HCT116 (cell line): ENCODE measurements at regions not wholly inside any gene's neighbourhood (a gene's known extent, or its start where the extent isn't known, plus 50 kb on each side); places are given as distances from the start of the nearest gene placed in this dataset.

Source experiments
- ATAC-seq: fragments of 200-7000 bp; cut with Tn5 transposase; 2 replicates; pipeline ENCODE4 v1.9.1; 2020; ENCODE audit warnings: mild to moderate bottlenecking, moderate library complexity
- BruUV-seq: library from RNA; stranded (reverse); fragments of 400-500 nt; replicated peaks from 2 replicates; lab custom pipeline; 2021; lab: Mats Ljungman, UMichigan
- CTCF ChIA-PET: fragments of 300-600 bp; sonication (Branson Sonifier 250); formaldehyde crosslinking; loops from one replicate; lab custom pipeline; 2021; ENCODE audit warnings: antibody characterized with exemption; lab: Charles Lee
- POLR2A ChIA-PET: fragments of 300-600, 350-600 bp; sonication (Branson Sonifier 250); formaldehyde crosslinking; loops from one replicate; lab custom pipeline; 2021; ENCODE audit warnings: antibody characterized with exemption; lab: Charles Lee
- RAD21 ChIA-PET, 2 experiments: fragments of 300-600 bp; sonication (Branson Sonifier 250); formaldehyde crosslinking; loops; one replicate each; lab custom pipeline; 2023; ENCODE audit warnings: low total read pairs in 2 of 2; ENCODE audit not compliant: uncharacterized antibody in 2 of 2, unreplicated experiment in 2 of 2, low non-redundant PET in 1 of 2; lab: Charles Lee
- DNase-seq: peaks from one replicate; pipeline ENCODE4 v3.0.0-alpha.2; 2010; ENCODE audit warnings: low read depth, low spot score
- H2AFZ ChIP-seq: fragments of 200-600 bp; shearing (Covaris generic), sonication (generic); 2 replicates; pipeline ENCODE4 v1.6.1; 2017; ENCODE audit warnings: low read depth, mixed run types, mixed read lengths, antibody characterized with exemption, low read length; ENCODE audit not compliant: poor library complexity, severe bottlenecking
- H3K27ac ChIP-seq: 2 replicates; pipeline ENCODE4 v1.5.1; 2012; ENCODE audit warnings: low read depth, low read length
- H3K27me3 ChIP-seq: fragments of 200-600 bp; sonication (generic); 2 replicates; pipeline ENCODE4 v1.6.1; 2016; ENCODE audit warnings: mixed run types, low read length, mixed read lengths; ENCODE audit not compliant: insufficient read depth
- H3K36me3 ChIP-seq, 2 experiments: fragments of 200-500 bp in 1 of 2; fragments of 200-600 bp in 1 of 2; sonication (Bioruptor generic) in 1 of 2; sonication (generic) in 1 of 2; 2 replicates each; pipeline versions ENCODE4 v1.5.1 to v1.6.1; 2014 to 2016; ENCODE audit warnings: low read length in 2 of 2, inconsistent platforms in 1 of 2, mixed read lengths in 1 of 2, mixed run types in 1 of 2; ENCODE audit not compliant: insufficient read depth in 2 of 2, control insufficient read depth in 1 of 2
- H3K4me1 ChIP-seq, 2 experiments: fragments of 200-600 bp in 1 of 2; sonication (generic) in 1 of 2; 2 replicates each; pipeline versions ENCODE4 v1.5.1 to v1.6.1; 2012 to 2017; ENCODE audit warnings: low read length in 2 of 2, inconsistent platforms in 1 of 2, mild to moderate bottlenecking in 1 of 2, mixed read lengths in 1 of 2, mixed run types in 1 of 2, moderate library complexity in 1 of 2; ENCODE audit not compliant: insufficient read depth in 2 of 2, control insufficient read depth in 1 of 2
- H3K4me2 ChIP-seq: fragments of 200-600 bp; sonication (generic); 2 replicates; pipeline ENCODE4 v1.6.1; 2017; ENCODE audit warnings: mixed run types, low read length, mixed read lengths
- H3K4me3 ChIP-seq, 2 experiments: fragments of 200-600 bp in 1 of 2; sonication (generic) in 1 of 2; replicated peaks in 1 of 2; 2 replicates each; pipeline ENCODE4 v1.5.1; 2011 to 2016; ENCODE audit warnings: low read length in 2 of 2, control low read depth in 1 of 2, low read depth in 1 of 2, mild to moderate bottlenecking in 1 of 2, mixed read lengths in 1 of 2, mixed run types in 1 of 2
- H3K79me2 ChIP-seq: fragments of 200-600 bp; sonication (generic); 2 replicates; pipeline ENCODE4 v1.6.1; 2017; ENCODE audit warnings: mild to moderate bottlenecking, mixed run types, low read length, moderate library complexity, mixed read lengths; ENCODE audit not compliant: insufficient read depth
- H3K9ac ChIP-seq: fragments of 200-600 bp; sonication (generic); 2 replicates; pipeline ENCODE4 v1.6.1; 2016; ENCODE audit warnings: low read length, mixed read lengths
- H3K9me2 ChIP-seq: fragments of 200-600 bp; sonication (generic), shearing (Covaris generic); 2 replicates; pipeline ENCODE4 v1.6.1; 2017; ENCODE audit warnings: mixed run types, mild to moderate bottlenecking, moderate library complexity; ENCODE audit not compliant: insufficient read depth
- H3K9me3 ChIP-seq, 2 experiments: fragments of 200-500 bp in 1 of 2; fragments of 200-600 bp in 1 of 2; sonication (Bioruptor generic) in 1 of 2; sonication (generic) in 1 of 2; 2 replicates each; pipeline ENCODE4 v1.6.1; 2014 to 2017; ENCODE audit warnings: low read length in 2 of 2, mixed read lengths in 2 of 2, inconsistent platforms in 1 of 2, low read depth in 1 of 2, mild to moderate bottlenecking in 1 of 2, mixed run types in 1 of 2, moderate library complexity in 1 of 2; ENCODE audit not compliant: control insufficient read depth in 1 of 2, insufficient read depth in 1 of 2
- H4K20me1 ChIP-seq: fragments of 200-600 bp; sonication (generic), shearing (Covaris generic); 2 replicates; pipeline ENCODE4 v1.6.1; 2017; ENCODE audit warnings: mixed run types, mild to moderate bottlenecking, moderate library complexity; ENCODE audit not compliant: insufficient read depth
- CBX3 ChIP-seq: IDR thresholded peaks from 2 replicates; pipeline ENCODE4 v1.6.1; 2012; ENCODE audit warnings: low read depth
- EGR1 ChIP-seq: IDR thresholded peaks from 2 replicates; pipeline ENCODE4 v1.6.1; 2012; ENCODE audit warnings: low read depth
- ELF1 ChIP-seq: IDR thresholded peaks from 2 replicates; pipeline ENCODE4 v1.6.1; 2012; ENCODE audit warnings: low read depth, borderline replicate concordance
- FOSL1 ChIP-seq: IDR thresholded peaks from 2 replicates; pipeline ENCODE4 v1.6.1; 2012; ENCODE audit warnings: low read depth
- JUND ChIP-seq: IDR thresholded peaks from 2 replicates; pipeline ENCODE4 v1.6.1; 2012
- POLR2A ChIP-seq: IDR thresholded peaks from 2 replicates; pipeline ENCODE4 v1.7.0; 2011; ENCODE audit warnings: borderline replicate concordance; ENCODE audit not compliant: insufficient read depth, insufficient read length; ENCODE audit errors: extremely low read depth
- POLR2AphosphoS5 ChIP-seq: IDR thresholded peaks from 2 replicates; pipeline ENCODE4 v1.6.1; 2011; ENCODE audit warnings: mild to moderate bottlenecking, low read depth, low read length, moderate library complexity
- SP1 ChIP-seq: IDR thresholded peaks from 2 replicates; pipeline ENCODE4 v1.6.1; 2012; ENCODE audit warnings: low read depth
- SRF ChIP-seq: IDR thresholded peaks from 2 replicates; pipeline ENCODE4 v1.6.1; 2012; ENCODE audit warnings: low read depth
- YY1 ChIP-seq: IDR thresholded peaks from 2 replicates; pipeline ENCODE4 v1.6.1; 2011; ENCODE audit warnings: low read length, low read depth, moderate library complexity, mild to moderate bottlenecking; ENCODE audit not compliant: insufficient replicate concordance; ENCODE audit errors: extremely low read depth
- intact Hi-C: fragments of 100-400 bp; cut with micrococcal nuclease; formaldehyde crosslinking; loops from 2 replicates; pipeline ENCODE4 v1.10.0; 2022
- TF ChIP-seq, protein P1 (sequence below): IDR thresholded peaks from 2 replicates; pipeline ENCODE4 v1.6.1; 2012
- TF ChIP-seq, protein P2 (sequence below), 3 experiments: fragments of 200-600 bp in 1 of 3; sonication (generic) in 1 of 3; IDR thresholded peaks in 2 of 3; conservative IDR thresholded peaks in 1 of 3; 2 replicates each; pipeline ENCODE4 v1.5.1; 2012 to 2017; ENCODE audit warnings: low read depth in 2 of 3, low read length in 2 of 3, antibody characterized with exemption in 1 of 3, borderline replicate concordance in 1 of 3, control low read depth in 1 of 3, mild to moderate bottlenecking in 1 of 3, mixed read lengths in 1 of 3, mixed run types in 1 of 3, moderate library complexity in 1 of 3; ENCODE audit not compliant: insufficient read depth in 1 of 3

DNA sequence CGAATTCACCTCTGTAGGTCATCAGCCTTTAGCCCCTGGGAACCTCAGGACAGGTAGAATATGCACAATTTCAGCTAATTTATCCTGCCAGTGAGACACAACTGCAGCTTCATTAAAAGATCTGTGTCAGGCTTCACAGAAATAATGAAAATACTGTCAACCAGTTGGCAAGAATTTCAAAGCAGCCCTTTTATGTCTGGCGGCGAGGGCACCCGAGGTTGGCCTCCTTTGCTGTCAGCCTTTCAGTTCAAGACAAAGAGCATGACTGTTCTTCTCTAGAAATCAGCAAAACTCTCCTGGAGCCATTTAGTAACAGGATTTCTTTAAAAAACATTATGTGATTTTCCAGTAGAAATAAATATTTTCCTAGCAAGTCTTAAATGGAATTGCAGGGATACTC is 75.9 kb downstream of the BBS10 start:
- ATAC-seq (no peak), DNase-seq (no peak)
- intact Hi-C loops = no loop called here
- no peaks in the 10 kb centered on the region for H3K36me3 ChIP-seq
- POLR2A ChIA-PET = no interaction called here
- no peaks in the 10 kb centered on the region for H3K9me2 ChIP-seq
- H3K4me3 ChIP-seq = no peak overlapping the region
- H4K20me1 ChIP-seq = no peaks in the 10 kb centered on the region
- TF ChIP-seq ELF1 = no peak
- no peak for TF ChIP-seq YY1
- TF ChIP-seq, protein P1, sequence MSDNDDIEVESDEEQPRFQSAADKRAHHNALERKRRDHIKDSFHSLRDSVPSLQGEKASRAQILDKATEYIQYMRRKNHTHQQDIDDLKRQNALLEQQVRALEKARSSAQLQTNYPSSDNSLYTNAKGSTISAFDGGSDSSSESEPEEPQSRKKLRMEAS = no peak
- TF ChIP-seq JUND = no peak
- no peak for TF ChIP-seq EGR1
- TF ChIP-seq FOSL1 = no peak
- TF ChIP-seq SRF = no peak
- TF ChIP-seq, protein P2, sequence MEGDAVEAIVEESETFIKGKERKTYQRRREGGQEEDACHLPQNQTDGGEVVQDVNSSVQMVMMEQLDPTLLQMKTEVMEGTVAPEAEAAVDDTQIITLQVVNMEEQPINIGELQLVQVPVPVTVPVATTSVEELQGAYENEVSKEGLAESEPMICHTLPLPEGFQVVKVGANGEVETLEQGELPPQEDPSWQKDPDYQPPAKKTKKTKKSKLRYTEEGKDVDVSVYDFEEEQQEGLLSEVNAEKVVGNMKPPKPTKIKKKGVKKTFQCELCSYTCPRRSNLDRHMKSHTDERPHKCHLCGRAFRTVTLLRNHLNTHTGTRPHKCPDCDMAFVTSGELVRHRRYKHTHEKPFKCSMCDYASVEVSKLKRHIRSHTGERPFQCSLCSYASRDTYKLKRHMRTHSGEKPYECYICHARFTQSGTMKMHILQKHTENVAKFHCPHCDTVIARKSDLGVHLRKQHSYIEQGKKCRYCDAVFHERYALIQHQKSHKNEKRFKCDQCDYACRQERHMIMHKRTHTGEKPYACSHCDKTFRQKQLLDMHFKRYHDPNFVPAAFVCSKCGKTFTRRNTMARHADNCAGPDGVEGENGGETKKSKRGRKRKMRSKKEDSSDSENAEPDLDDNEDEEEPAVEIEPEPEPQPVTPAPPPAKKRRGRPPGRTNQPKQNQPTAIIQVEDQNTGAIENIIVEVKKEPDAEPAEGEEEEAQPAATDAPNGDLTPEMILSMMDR (IDR thresholded peaks at IDR 0.05 in 2 of 3, conservative IDR thresholded peaks at IDR 0.05 in 1 of 3; ENCODE audit: borderline replicate concordance in 1 of 3, insufficient read depth in 1 of 3, low read depth in 2 of 3, low read length in 2 of 3) = no peak
- no peak for TF ChIP-seq POLR2A
- no peak for TF ChIP-seq CBX3
- no peak for TF ChIP-seq POLR2AphosphoS5
- TF ChIP-seq SP1 = no peak
- no TSS peak for BruUV-seq
- H3K27ac ChIP-seq = no peak overlapping the region
- H3K79me2 ChIP-seq = no peaks in the 10 kb centered on the region
- RAD21 ChIA-PET = no interaction called here
- H3K27me3 ChIP-seq = no peaks in the 10 kb centered on the region
- no peak overlapping the region for H3K9ac ChIP-seq
- H3K9me3 ChIP-seq = no peaks in the 10 kb centered on the region
- no peak overlapping the region for H2AFZ ChIP-seq
- no peak overlapping the region for H3K4me2 ChIP-seq
- CTCF ChIA-PET = no interaction called here
- H3K4me1 ChIP-seq = no peaks in the 10 kb centered on the region
